ENCODE measurements at regions not wholly inside any gene's neighbourhood (a gene's known extent, or its start where the extent isn't known, plus 50 kb on each side); places are given as distances from the start of the nearest gene placed in this dataset.
"Not testable (repeated sequence)": the region's sequence is repeated elsewhere in the genome, so short reads cannot be mapped to it uniquely, and the experiment has no call there.

DNA sequence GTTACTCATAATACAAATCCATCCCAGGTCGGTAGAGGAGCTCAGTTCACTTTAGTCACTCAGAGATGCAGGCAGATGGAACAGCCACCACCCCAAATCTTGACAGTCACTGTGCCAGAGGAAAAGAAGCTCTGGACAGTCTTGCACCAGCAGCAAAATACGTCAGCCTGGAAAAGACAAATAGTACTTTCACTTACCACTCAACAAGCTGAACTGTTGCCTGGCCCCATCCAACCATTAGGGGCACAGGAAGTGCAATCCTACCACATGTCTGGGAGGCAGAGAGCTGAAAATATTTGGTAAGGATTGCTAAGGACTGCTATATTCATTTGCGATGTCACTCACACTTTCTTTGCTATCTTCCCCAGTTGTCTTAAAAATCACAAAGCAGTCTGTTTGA is 239.1 kb upstream of the TOX3 start:
- no peak for DNase-seq

DNA sequence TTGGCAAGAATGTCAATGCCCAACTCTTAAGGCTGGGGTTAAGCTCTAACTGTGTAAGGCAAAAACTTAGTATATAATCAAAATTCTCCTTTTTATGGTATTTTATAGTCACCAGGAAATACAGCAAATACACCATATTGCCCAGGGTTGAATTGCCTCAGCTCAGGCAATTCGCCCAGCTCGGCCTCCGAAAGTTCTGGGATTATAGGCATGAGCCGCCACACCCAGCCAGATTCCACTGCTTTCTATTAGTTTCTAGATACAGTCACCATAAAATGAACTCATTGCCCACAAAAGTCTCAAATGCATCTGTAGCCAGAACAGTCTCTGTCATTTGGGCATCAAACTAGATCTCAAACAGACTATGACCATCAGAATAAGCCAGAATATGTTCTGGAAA is 238.7 kb upstream of the TOX3 start:
- DNase-seq: no peak

DNA sequence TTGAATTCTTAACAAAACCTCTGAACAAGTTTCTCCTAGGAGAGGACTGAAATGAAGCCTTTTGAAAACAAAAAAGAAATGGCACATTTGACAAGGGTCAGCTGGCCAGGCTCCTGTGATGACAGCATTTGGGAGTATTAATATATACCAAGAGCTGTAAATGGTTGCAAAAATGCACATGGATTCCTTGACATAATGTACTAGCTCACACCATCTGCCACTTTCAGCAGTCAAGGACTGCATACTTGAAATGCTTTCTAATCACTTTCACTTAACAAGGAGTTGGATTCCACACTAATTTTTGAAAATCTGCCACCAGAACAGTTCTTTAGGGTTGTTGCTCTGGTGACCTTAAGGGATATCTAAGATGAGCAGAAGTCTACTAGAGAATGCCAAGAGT is 236.7 kb upstream of the TOX3 start:
- DNase-seq: no peak

- no peak for DNase-seq
Measured at GRCh38 chr16:52781005-52781630, 234.2 kb upstream of the TOX3 start.

GRCh38 chr16:52773026-52773425 is 226.1 kb upstream of the TOX3 start:
- no peak for DNase-seq

GRCh38 chr16:52770828-52771227 is 223.9 kb upstream of the TOX3 start:
- DNase-seq: no peak

GRCh38 chr16:52758473-52758855 is 211.5 kb upstream of the TOX3 start:
- no peak for DNase-seq

GRCh38 chr16:52757746-52758472 is 211.0 kb upstream of the TOX3 start:
- DNase-seq: no peak

DNA sequence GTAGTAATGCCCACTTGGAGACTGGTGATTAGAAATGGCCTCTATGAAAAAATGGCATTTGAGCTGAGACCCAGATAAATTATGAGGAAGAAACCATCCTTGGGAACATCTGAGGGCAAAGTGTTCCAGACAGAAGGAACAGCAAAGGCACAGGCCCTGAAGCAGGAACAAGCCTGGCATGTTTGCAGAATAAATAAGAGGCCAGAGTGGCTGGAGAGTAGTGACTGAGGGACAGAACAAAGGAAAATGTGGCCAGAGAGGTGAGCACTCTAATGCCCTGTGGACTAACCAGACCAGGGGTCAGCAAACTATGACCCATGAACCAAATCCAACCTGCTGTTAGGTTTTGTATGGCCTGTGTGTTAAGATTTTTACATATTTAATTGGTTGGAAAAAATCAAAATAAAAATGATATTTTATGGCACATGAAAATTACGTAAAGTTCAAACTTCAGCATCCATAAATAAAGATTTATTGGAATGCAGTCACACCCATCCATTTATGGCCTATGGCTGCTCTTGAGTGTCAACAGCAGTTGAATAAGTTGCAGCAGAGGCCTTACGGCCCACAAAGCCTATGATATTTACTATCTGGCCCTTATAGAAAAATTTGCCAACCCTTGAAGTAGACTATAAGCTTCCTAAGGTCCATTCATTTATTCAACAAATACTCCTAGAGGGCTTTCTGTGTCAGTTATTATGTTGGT is 210.0 kb upstream of the TOX3 start:
- no peak for DNase-seq

- DNase-seq: no peak
Measured at GRCh38 chr16:52755396-52755795, 208.5 kb upstream of the TOX3 start.

DNA sequence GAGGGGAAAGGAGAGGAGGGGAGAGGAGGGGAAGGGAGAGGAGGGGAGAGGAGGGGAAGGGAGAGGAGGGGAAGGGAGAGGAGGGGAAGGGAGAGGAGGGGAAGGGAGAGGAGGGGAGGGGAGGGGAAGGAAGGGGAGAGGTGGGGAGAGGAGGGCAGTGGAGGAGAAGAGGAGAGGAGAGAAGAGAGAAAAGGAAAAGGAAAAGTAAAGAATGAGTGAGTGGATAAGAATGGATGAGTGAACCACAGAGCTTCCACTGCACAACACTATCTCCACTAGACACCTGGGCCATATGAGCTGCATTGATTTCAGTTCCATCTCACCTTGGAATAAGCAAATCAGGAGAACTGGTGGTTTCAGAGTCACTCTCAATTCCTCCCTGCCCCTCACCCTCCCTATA is 204.1 kb upstream of the TOX3 start:
- no peak for DNase-seq

DNA sequence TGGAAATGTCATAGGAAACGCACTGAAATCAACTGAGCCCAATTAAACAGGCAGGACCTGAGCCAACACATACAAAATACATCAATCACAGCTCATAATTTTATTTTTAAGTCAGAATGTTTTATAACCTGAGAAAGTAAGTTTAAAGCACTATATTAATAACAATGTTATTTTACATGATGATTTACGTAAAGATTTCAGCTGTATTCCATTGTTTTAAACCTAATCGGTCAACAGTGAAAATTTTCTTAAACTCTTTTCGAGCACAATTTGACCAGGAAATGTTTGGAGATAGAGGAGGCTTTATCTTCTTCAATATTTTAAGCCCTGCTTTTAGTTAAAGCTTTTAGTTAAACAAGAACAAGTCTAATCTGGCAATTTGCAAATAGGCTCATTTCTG is 201.8 kb upstream of the TOX3 start:
- DNase-seq: no peak

- no peak for DNase-seq
Measured at GRCh38 chr16:52747088-52747595, 200.2 kb upstream of the TOX3 start.

DNA sequence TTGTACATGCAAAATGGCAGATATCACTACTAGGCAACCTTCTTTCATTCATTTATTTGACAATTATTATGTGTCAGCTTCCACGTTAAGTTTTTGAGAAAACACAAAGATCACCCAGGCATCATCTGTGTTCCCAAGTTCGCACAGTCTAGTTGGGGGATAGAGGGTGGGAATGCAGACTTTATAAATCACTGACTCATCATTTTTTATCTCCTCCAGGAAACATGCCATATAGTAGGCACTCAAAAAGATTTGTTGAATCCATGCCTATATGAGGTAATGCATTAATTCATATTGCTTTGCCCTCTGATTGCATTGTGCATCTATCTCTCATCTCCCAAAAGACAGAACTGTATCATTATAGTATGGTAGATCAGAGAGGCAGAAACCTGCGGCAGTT is 196.8 kb upstream of the TOX3 start:
- no peak for DNase-seq

DNA sequence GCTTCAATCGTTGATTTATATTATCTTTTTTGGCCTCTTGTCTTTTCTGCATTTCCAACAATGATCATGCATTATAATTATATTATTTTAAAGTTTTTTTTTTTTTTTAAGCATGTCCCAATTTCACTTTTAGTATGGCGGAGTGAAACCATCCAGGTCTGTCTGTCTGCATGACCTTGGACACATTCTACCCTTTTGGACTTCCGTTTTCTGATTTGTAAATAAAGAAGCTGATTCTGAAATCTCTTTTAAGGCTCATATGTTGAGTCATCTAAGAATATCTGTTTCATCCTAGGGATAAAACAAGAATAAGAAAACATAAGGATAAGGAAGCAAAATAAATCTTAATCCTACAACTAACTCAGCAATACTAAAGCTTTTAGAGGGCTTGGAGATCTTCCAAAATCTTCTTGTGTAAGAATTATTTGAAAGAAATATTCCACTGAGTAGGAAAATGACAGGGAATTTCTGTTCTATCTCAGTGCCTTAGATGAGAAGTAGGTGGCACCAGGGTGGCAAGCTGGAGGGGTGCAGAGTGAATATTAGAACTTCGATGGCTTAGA is 195.7 kb upstream of the TOX3 start:
- no peak for DNase-seq

- no peak for DNase-seq
Measured at GRCh38 chr16:52742052-52742451, 195.1 kb upstream of the TOX3 start.

DNA sequence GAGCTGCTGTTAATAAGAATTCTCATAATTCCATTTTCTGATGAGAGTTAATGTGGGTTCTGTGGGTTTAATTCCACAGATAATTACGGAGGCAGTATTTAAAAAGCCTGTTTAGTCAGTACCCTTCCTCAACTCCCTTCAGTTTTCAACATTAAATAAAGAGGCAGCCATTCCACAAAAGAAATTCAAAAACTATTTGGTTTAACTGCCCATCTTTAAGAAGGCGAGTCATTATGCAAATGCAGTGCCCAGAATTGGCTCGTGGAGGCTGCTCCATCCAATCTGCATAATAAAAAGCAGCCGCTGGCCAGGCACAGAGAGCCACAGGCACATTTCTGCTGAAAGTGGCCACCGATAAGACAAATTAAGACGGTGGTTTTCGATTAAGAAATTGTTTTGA is 194.4 kb upstream of the TOX3 start:
- DNase-seq: no peak

GRCh38 chr16:52740766-52741165 is 193.8 kb upstream of the TOX3 start:
- DNase-seq: no peak

GRCh38 chr16:52740333-52740732 is 193.4 kb upstream of the TOX3 start:
- no peak for DNase-seq

DNA sequence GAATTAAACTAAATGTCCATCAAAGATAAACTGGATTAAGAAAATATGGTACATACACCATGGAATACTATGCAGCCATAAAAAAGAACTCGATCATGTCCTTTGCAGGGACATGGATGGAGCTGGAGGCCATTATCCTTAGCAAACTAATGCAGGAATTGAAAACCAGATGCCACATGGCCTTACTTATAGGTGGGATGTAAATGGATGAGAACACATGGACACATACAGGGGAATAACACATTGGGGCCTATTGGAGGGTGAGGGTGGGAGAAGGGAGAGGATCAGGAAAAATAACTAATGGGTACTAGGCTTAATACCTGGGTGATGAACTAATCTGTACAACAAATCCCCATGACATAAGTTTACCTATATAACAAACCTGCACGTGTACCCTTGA is 192.0 kb upstream of the TOX3 start:
- DNase-seq: not testable (repeated sequence)

DNA sequence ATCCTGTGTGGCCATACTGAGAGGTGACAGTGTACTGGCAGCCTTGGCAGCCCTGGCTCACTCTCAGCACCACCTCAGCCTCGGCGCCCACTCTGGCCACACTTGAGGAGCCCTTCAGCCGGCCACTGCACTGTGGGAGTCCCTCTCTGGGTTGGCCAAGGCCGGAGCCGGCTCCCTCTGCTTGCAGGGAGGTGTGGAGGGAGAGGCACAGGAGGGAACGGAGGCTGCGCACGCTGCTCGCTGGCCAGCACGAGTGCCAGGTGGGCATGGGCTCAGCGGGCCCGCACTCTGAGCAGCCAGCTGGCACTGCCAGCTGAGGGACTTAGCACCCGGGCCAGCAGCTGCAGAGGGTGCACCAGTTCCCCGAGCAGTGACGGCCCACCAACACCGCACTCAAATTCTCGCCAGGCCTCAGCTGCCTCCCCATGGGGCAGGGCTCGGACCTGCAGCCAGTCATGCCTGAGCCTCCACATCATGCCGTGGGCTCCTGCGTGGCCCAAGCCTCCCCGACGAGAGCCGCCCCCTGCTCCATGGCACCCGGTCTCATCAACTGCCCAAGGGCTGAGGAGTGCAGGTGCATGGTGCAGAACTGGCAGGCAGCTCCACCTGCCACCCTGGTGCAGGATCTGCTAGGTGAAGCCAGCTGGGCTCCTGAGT is 184.4 kb upstream of the TOX3 start:
- DNase-seq: no peak

DNA sequence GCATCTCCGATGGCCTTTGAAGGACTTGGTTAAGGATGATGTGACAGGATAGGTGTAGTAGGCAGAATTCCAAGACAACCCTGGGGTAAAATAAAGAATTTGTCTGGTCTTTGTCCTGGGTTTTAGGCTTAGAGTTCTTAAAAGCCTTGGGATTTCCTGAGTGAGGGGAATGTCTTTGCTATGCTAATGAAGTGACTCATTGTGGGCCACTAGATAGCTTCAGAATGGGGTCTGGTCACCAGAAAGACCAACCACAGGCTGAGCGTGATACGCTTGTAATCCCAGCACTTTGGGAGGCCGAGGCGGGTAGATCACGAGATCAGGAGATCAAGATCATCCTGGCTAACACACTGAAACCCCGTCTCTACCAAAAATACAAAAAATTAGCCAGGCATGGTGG is 182.8 kb upstream of the TOX3 start:
- no peak for DNase-seq

DNA sequence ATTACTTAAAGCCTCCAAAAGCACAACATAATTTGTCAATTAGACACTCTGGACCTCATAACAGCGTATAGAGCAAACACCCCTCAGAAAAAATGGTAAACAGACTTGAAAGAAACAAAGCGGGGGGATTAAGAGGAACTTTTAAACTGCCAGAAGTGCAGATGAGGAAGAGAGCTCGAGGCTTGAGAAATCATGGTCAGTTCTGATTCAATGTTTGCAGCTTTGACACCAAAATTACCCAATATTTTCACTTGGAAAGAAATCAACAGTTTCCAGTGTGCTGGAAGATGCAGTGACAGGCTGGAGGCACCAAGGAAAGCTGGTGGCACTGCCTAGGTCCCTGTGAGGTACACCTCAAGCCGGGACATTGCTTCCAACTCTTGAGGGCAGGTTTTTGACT is 180.9 kb upstream of the TOX3 start:
- no peak for DNase-seq
